ENCODE measurements at regions not wholly inside any gene's neighbourhood (a gene's known extent, or its start where the extent isn't known, plus 50 kb on each side); places are given as distances from the start of the nearest gene placed in this dataset.

DNA sequence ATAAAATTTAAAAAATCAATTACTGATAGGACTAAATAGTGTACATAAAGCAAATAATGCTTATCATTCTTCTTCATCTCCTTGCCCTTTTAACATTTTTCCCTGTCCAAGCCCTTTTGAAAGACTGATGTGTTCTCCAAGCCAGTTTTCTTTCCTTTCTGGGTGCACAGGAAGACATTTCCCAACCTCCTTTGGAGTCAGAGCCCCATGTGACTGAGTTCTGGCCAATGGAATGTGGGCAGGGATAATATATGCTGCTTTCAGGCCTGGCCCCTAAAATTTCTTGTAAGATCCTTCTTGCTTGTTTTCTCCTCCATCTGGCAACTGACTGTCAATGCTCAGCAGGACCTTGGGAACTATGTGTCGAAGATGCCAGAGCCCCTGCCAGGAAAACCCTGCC is 197.5 kb downstream of the EMX2 start:
- no peak overlapping the region for H3K9ac ChIP-seq (ENCODE audit: low read depth, low read length)
- H3K4me1 ChIP-seq (ENCODE audit: insufficient read depth, low read length), result no peaks in the 10 kb centered on the region
- DNase-seq, result no peak
- H3K4me2 ChIP-seq (ENCODE audit: insufficient read depth, low read length), result no peak overlapping the region
- TF ChIP-seq EZH2 (IDR thresholded peaks at IDR 0.05; ENCODE audit: borderline replicate concordance, low read depth, low read length, severe bottlenecking), result no peak
- TF ChIP-seq, protein P1, sequence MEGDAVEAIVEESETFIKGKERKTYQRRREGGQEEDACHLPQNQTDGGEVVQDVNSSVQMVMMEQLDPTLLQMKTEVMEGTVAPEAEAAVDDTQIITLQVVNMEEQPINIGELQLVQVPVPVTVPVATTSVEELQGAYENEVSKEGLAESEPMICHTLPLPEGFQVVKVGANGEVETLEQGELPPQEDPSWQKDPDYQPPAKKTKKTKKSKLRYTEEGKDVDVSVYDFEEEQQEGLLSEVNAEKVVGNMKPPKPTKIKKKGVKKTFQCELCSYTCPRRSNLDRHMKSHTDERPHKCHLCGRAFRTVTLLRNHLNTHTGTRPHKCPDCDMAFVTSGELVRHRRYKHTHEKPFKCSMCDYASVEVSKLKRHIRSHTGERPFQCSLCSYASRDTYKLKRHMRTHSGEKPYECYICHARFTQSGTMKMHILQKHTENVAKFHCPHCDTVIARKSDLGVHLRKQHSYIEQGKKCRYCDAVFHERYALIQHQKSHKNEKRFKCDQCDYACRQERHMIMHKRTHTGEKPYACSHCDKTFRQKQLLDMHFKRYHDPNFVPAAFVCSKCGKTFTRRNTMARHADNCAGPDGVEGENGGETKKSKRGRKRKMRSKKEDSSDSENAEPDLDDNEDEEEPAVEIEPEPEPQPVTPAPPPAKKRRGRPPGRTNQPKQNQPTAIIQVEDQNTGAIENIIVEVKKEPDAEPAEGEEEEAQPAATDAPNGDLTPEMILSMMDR (IDR thresholded peaks at IDR 0.05; ENCODE audit: borderline replicate concordance, extremely low read depth, low read length, poor library complexity, severe bottlenecking), result no peak
- H3K4me3 ChIP-seq (ENCODE audit: low read depth in 1 of 2, low read length in 2 of 2), result no peak overlapping the region
- no peaks in the 10 kb centered on the region for H3K9me3 ChIP-seq (ENCODE audit: insufficient read depth, low read length, severe bottlenecking)
- H3K36me3 ChIP-seq (ENCODE audit: insufficient read depth, low read length), result no peaks in the 10 kb centered on the region
- no peak overlapping the region for H2AFZ ChIP-seq (ENCODE audit: low read depth, low read length)
- H3K27me3 ChIP-seq (ENCODE audit: insufficient read depth, low read length, poor library complexity), result peaks cover 4% of the 10 kb centered on the region
- no peak for ATAC-seq (ENCODE audit: insufficient read depth, low read depth)
- H4K20me1 ChIP-seq (ENCODE audit: insufficient read depth, low read length), result no peaks in the 10 kb centered on the region
- no peak overlapping the region for H3K27ac ChIP-seq (ENCODE audit: low read length)
- H3K79me2 ChIP-seq (ENCODE audit: insufficient read depth, low read length), result no peaks in the 10 kb centered on the region

DNA sequence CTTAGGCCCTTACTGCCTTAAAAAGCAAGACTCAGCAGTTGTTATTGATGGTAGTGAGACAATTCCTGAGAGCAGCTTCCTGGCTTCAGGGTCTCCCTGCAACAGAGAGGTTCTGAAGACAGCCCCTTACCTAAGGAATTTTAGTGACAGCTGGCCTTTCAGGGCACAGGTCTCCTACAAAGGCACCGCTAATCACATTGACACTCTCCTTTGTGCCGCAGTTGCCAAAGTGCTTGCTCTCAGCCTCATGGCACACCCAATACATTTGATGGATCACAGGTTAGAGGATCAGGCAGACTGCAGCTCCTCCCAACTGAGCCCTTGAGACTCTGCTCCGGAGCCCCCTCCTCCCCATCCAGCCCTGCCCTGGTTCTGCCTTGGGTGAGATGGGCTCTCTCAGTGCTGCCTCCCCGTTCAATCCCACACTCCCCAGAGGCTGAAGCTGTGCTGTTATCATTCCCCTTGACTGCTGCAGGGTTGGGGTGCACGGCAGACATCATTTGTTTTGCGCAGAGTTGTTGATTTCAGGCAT is 198.2 kb downstream of the EMX2 start:
- no peak for ATAC-seq (ENCODE audit: insufficient read depth, low read depth)
- Histone ChIP-seq H4K20me1 (ENCODE audit: insufficient read depth, low read length) (no peaks in the 10 kb centered on the region), H2AFZ (ENCODE audit: low read depth, low read length) (no peak overlapping the region), H3K9ac (ENCODE audit: low read depth, low read length) (no peak overlapping the region), H3K4me3 (ENCODE audit: low read depth in 1 of 2, low read length in 2 of 2) (no peak overlapping the region), H3K9me3 (ENCODE audit: insufficient read depth, low read length, severe bottlenecking) (no peaks in the 10 kb centered on the region), H3K4me2 (ENCODE audit: insufficient read depth, low read length) (no peak overlapping the region), H3K27me3 (ENCODE audit: insufficient read depth, low read length, poor library complexity) (peaks cover 4% of the 10 kb centered on the region), H3K79me2 (ENCODE audit: insufficient read depth, low read length) (no peaks in the 10 kb centered on the region), H3K4me1 (ENCODE audit: insufficient read depth, low read length) (no peaks in the 10 kb centered on the region), H3K27ac (ENCODE audit: low read length) (no peak overlapping the region), H3K36me3 (ENCODE audit: insufficient read depth, low read length) (no peaks in the 10 kb centered on the region)
- TF ChIP-seq, protein P1 (IDR thresholded peaks at IDR 0.05; ENCODE audit: borderline replicate concordance, extremely low read depth, low read length, poor library complexity, severe bottlenecking), result no peak
- TF ChIP-seq EZH2 (IDR thresholded peaks at IDR 0.05; ENCODE audit: borderline replicate concordance, low read depth, low read length, severe bottlenecking), result no peak
- no peak for DNase-seq

- Histone ChIP-seq H3K9ac (ENCODE audit: low read depth, low read length) (no peak overlapping the region), H3K4me1 (ENCODE audit: insufficient read depth, low read length) (no peaks in the 10 kb centered on the region), H4K20me1 (ENCODE audit: insufficient read depth, low read length) (no peaks in the 10 kb centered on the region), H3K27ac (ENCODE audit: low read length) (no peak overlapping the region), H3K4me2 (ENCODE audit: insufficient read depth, low read length) (no peak overlapping the region), H2AFZ (ENCODE audit: low read depth, low read length) (no peak overlapping the region), H3K27me3 (ENCODE audit: insufficient read depth, low read length, poor library complexity) (peaks cover 4% of the 10 kb centered on the region), H3K36me3 (ENCODE audit: insufficient read depth, low read length) (no peaks in the 10 kb centered on the region), H3K4me3 (ENCODE audit: low read depth in 1 of 2, low read length in 2 of 2) (no peak overlapping the region), H3K9me3 (ENCODE audit: insufficient read depth, low read length, severe bottlenecking) (no peaks in the 10 kb centered on the region), H3K79me2 (ENCODE audit: insufficient read depth, low read length) (no peaks in the 10 kb centered on the region)
- no peak for ATAC-seq (ENCODE audit: insufficient read depth, low read depth)
- DNase-seq, result no peak
- TF ChIP-seq EZH2 (IDR thresholded peaks at IDR 0.05; ENCODE audit: borderline replicate concordance, low read depth, low read length, severe bottlenecking), result no peak
- TF ChIP-seq, protein P1 (IDR thresholded peaks at IDR 0.05; ENCODE audit: borderline replicate concordance, extremely low read depth, low read length, poor library complexity, severe bottlenecking), result peak; percentile 22
These were observed 199.0 kb downstream of the EMX2 start for GRCh38 chr10:117741524-117741923.

GRCh38 chr10:117743509-117743908 is 201.0 kb downstream of the EMX2 start:
- Histone ChIP-seq H2AFZ (ENCODE audit: low read depth, low read length) (no peak overlapping the region), H3K9me3 (ENCODE audit: insufficient read depth, low read length, severe bottlenecking) (no peaks in the 10 kb centered on the region), H4K20me1 (ENCODE audit: insufficient read depth, low read length) (no peaks in the 10 kb centered on the region), H3K27me3 (ENCODE audit: insufficient read depth, low read length, poor library complexity) (no peaks in the 10 kb centered on the region), H3K79me2 (ENCODE audit: insufficient read depth, low read length) (no peaks in the 10 kb centered on the region), H3K4me2 (ENCODE audit: insufficient read depth, low read length) (no peak overlapping the region), H3K4me3 (ENCODE audit: low read depth in 1 of 2, low read length in 2 of 2) (no peak overlapping the region), H3K9ac (ENCODE audit: low read depth, low read length) (no peak overlapping the region), H3K4me1 (ENCODE audit: insufficient read depth, low read length) (no peaks in the 10 kb centered on the region), H3K36me3 (ENCODE audit: insufficient read depth, low read length) (no peaks in the 10 kb centered on the region), H3K27ac (ENCODE audit: low read length) (no peak overlapping the region)
- TF ChIP-seq EZH2 (IDR thresholded peaks at IDR 0.05; ENCODE audit: borderline replicate concordance, low read depth, low read length, severe bottlenecking), result no peak
- TF ChIP-seq, protein P1 (IDR thresholded peaks at IDR 0.05; ENCODE audit: borderline replicate concordance, extremely low read depth, low read length, poor library complexity, severe bottlenecking), result no peak
- no peak for ATAC-seq (ENCODE audit: insufficient read depth, low read depth)
- DNase-seq, result no peak
